Brain microvascular endothelial cell (primary cell): ENCODE measurements at regions not wholly inside any gene's neighbourhood (a gene's known extent, or its start where the extent isn't known, plus 50 kb on each side); places are given as distances from the start of the nearest gene placed in this dataset.

Experiments used
- DNase-seq: peaks from one replicate; pipeline ENCODE4 v3.0.0-alpha.2; 2020
- H3K27ac ChIP-seq: fragments of 250-450 bp; sonication (Bioruptor Pico); 2 replicates; pipeline ENCODE4 v1.5.1; 2020; ENCODE audit warnings: mild to moderate bottlenecking, moderate library complexity
- H3K27me3 ChIP-seq: fragments of 250-450 bp; sonication (Bioruptor Pico); replicated peaks from 2 replicates; pipeline ENCODE4 v1.5.1; 2020; ENCODE audit warnings: mild to moderate bottlenecking
- H3K36me3 ChIP-seq: fragments of 250-450 bp; sonication (Bioruptor Pico); replicated peaks from 2 replicates; pipeline ENCODE4 v1.5.1; 2020; ENCODE audit warnings: mild to moderate bottlenecking
- H3K4me3 ChIP-seq: 2 replicates; pipeline ENCODE4 v1.5.1; 2011; ENCODE audit warnings: low read depth, mild to moderate bottlenecking, control low read depth, low read length, moderate library complexity
- in situ Hi-C: cut with HindIII; loops from 2 replicates; pipeline ENCODE4 v1.10.0; 2017; ENCODE audit warnings: low sequenced_read_pairs, low pct_ligation_motif_present
- TF ChIP-seq, protein P1 (sequence below): IDR thresholded peaks from 2 replicates; pipeline ENCODE4 v1.5.1; 2011; ENCODE audit warnings: low read depth, mild to moderate bottlenecking, moderate library complexity, low read length, control low read depth, inconsistent platforms; ENCODE audit errors: missing control alignments

DNA sequence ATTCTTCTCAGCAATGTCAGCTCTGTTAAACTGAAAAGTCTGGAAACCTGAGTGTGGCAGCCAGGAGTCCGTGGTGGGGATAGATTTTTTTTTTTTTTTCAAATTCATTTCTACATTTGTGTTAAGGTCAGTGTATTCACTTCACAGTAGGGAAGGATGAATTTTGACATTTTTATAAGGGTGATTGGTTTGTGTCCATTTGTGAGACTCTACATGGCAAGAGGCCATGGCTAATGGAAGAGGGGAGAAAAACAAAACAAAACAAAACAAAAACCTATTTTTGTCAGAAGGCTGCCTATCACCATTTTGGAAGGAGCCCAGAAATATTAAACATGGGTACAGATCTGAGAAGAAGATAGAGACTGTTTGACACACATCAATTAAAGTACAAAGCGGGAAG lies 176.1 kb downstream of the RMST start:
- TF ChIP-seq, protein P1, sequence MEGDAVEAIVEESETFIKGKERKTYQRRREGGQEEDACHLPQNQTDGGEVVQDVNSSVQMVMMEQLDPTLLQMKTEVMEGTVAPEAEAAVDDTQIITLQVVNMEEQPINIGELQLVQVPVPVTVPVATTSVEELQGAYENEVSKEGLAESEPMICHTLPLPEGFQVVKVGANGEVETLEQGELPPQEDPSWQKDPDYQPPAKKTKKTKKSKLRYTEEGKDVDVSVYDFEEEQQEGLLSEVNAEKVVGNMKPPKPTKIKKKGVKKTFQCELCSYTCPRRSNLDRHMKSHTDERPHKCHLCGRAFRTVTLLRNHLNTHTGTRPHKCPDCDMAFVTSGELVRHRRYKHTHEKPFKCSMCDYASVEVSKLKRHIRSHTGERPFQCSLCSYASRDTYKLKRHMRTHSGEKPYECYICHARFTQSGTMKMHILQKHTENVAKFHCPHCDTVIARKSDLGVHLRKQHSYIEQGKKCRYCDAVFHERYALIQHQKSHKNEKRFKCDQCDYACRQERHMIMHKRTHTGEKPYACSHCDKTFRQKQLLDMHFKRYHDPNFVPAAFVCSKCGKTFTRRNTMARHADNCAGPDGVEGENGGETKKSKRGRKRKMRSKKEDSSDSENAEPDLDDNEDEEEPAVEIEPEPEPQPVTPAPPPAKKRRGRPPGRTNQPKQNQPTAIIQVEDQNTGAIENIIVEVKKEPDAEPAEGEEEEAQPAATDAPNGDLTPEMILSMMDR: no peak
- in situ Hi-C loops: no loop called here

DNA sequence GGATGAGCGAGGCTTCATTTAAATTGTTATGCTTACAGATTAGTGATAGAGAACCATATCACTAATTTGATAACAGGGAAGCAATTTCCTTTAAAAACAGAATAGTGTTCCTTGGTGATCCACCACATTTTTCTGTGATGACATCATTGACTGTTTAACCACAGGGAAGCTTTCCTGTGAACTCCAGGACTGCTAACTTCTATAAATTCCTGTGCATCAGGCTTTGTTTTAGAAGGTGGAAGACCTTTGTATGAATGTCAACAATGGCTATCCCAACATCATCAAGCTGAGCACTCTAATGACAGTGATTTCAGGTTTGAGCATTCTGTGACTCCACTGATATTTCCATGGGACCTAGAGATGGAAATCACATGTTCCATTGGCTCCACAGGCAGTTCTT lies 177.1 kb downstream of the RMST start:
- in situ Hi-C loops: no loop called here
- TF ChIP-seq, protein P1: no peak
- Histone ChIP-seq H3K4me3 (no peak overlapping the region), H3K36me3 (no peaks in the 10 kb centered on the region), H3K27me3 (no peaks in the 10 kb centered on the region), H3K27ac (no peak overlapping the region)
- no peak for DNase-seq

More for the DNA sequence above, 176.1 kb downstream of the RMST start:
- H3K36me3 ChIP-seq: no peaks in the 10 kb centered on the region
- DNase-seq: no peak
- H3K27me3 ChIP-seq: no peaks in the 10 kb centered on the region
- no peak overlapping the region for H3K27ac ChIP-seq
- H3K4me3 ChIP-seq: no peak overlapping the region

GRCh38 chr12:97640826-97641225 lies 178.2 kb downstream of the RMST start:
- H3K36me3 ChIP-seq: no peaks in the 10 kb centered on the region
- in situ Hi-C loops: no loop called here
- no peak overlapping the region for H3K27ac ChIP-seq
- DNase-seq: no peak
- H3K27me3 ChIP-seq: no peaks in the 10 kb centered on the region
- no peak overlapping the region for H3K4me3 ChIP-seq
- TF ChIP-seq, protein P1: no peak

GRCh38 chr12:97642911-97643310 lies 180.3 kb downstream of the RMST start:
- in situ Hi-C loops: no loop called here
- DNase-seq: no peak
- Histone ChIP-seq H3K27me3 (no peaks in the 10 kb centered on the region), H3K4me3 (no peak overlapping the region), H3K36me3 (no peaks in the 10 kb centered on the region), H3K27ac (no peak overlapping the region)
- TF ChIP-seq, protein P1: no peak

- H3K27ac ChIP-seq: no peak overlapping the region
- no peak for DNase-seq
- TF ChIP-seq, protein P1: no peak
- no peaks in the 10 kb centered on the region for H3K27me3 ChIP-seq
- H3K4me3 ChIP-seq: no peak overlapping the region
- H3K36me3 ChIP-seq: no peaks in the 10 kb centered on the region
- in situ Hi-C loops: no loop called here
Measured at GRCh38 chr12:97643924-97644323, 181.3 kb downstream of the RMST start.

DNA sequence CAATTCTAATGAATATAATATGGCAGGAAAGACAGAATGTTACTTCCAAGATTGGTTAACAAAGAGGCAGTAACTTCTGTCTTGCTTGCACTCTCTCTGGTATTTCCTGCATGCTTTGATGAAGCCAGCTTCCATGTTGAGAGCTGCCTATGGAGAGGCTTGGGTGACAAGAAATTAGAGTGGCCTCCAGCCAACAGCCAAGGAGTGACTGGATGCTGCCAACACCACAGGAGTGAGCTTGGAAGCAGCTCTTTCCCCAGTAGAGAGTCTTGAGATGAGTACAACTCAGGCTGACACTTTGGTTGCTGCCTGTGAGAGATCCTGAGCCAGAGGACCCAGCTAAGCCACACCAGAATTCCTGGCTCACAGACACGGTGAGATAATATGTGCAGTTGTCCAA lies 183.1 kb downstream of the RMST start:
- Histone ChIP-seq H3K27ac (no peak overlapping the region), H3K36me3 (no peaks in the 10 kb centered on the region), H3K4me3 (no peak overlapping the region), H3K27me3 (no peaks in the 10 kb centered on the region)
- in situ Hi-C loops: no loop called here
- TF ChIP-seq, protein P1: no peak
- DNase-seq: no peak
